NCI-H446 treated with DMSO at 0.1 percent for 48 hours (cell line): ENCODE measurements at regions not wholly inside any gene's neighbourhood (a gene's known extent, or its start where the extent isn't known, plus 50 kb on each side); places are given as distances from the start of the nearest gene placed in this dataset.
"Not testable (repeated sequence)": the region's sequence is repeated elsewhere in the genome, so short reads cannot be mapped to it uniquely, and the experiment has no call there.

Experiments
- DNase-seq: peaks from one replicate; lab custom pipeline; 2025; lab: John Stamatoyannopoulos, UW

DNA sequence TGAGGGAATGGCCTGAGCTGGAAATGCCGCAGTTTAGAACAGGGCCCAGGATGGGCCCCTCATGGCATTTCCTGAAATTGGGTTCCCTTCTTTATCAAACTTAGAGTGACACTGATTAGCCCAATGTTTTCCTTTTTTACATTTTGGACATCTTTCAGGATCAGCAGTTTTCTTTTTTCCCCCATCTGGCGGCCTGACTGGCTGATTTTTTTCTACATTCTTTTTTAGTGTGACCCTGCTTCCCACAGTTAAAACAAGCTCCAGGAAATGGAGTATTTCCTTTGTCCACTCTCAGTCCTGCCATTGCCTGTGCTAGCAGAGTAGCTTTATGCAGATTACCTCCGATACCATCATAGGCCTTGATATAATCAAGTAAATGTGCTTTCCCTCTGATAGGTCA is 185.8 kb upstream of the IGF1 start:
- not testable (repeated sequence) for DNase-seq

DNA sequence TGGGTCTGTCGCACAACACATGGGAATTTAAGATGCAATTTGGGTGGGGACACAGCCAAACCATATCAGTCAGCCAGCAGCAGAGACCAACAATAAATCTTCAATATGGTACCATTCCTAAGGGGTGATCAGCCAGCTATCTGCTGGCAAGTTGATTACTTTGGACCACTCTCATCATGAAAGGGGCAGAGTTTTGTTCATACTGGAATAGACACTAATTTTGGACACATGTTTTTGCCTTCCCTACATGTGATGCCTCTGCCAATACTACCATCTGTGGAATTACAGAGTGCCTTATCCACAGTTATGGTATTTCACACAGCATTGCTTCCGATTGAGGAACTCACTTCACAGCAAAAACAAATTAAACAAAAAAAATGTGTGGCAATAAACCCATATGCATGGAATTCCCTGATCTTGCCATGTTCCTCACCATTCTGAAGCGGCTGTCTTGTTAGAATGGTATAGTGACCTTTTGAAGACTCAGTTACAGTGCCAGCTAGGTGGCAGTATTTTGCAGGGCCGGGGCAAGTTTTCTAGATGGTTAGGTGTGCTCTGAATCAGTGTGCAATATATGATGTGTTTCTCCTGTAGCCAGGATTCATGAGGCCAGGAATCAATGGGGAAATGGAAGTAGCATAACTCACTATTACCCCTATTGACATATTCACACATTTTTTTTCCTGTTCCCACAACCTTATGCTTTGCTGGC is 179.0 kb upstream of the IGF1 start:
- DNase-seq = no peak

DNA sequence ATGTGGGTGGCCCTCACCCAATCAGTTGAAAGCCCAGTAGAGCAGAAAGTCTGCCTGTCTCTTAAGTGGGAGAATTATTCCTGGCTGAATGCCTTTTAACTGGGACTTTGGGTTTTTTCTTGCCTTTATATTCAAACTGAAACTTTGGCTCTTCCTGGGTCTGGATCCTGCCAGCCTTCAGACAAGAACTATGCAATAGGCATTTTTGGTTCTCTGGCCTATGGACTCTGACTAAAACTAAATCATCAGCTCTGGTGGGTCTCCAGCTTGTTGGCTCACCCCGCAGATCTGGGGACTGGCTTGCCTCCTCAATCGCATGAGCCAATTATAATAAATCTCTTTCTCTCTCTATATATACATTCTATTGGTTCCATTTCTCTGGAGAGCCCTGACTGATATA is 173.0 kb upstream of the IGF1 start:
- no peak for DNase-seq

DNA sequence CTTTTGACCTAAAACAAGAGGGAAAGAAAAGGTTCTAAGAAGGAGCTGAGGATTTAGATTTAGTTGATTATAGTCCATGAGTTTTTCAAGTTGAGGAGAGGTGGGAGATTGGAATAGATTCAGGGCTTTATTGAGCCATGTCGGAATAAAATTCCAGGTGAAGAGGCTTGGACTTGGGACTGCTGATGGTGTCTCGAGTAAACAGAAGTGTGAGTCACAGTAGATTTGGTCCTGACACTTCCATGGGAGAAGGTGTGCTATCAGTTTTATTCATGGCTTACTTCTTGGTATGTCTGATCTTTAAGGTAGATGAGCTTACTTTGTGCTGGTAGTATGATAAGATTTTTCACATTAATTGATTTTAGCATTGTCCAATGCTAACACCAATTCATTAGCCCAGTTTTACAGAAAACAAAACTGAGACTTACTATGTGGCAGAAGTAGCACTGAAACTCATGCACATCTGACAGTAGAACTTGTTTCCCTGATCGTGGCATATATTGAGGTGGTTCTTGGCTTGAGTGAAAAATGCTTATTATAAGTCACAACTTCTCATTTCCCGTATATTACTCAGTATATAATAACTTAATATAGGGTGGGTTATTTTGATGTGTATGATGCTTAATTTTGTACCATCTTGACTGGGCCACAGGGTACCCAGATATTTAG is 172.4 kb upstream of the IGF1 start:
- DNase-seq = no peak

DNA sequence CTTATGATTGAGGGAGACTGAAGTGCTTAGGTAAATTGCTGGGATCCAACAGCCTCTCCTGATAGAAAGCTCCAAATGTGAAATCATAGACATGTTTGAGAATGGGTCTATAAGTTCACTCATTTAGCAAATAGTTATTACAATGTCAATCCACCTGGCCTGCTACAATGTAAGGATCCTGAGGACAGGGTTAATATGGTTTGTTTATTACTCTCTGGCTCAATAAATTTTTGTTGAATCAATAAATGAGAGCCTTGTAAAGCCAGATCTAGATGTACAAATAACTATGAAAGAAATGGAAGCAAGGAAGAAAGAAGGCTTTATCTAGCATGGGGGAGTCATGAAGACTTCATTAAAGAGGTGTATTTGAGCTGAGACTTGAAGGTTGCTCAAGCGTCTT is 165.6 kb upstream of the IGF1 start:
- DNase-seq = no peak

DNA sequence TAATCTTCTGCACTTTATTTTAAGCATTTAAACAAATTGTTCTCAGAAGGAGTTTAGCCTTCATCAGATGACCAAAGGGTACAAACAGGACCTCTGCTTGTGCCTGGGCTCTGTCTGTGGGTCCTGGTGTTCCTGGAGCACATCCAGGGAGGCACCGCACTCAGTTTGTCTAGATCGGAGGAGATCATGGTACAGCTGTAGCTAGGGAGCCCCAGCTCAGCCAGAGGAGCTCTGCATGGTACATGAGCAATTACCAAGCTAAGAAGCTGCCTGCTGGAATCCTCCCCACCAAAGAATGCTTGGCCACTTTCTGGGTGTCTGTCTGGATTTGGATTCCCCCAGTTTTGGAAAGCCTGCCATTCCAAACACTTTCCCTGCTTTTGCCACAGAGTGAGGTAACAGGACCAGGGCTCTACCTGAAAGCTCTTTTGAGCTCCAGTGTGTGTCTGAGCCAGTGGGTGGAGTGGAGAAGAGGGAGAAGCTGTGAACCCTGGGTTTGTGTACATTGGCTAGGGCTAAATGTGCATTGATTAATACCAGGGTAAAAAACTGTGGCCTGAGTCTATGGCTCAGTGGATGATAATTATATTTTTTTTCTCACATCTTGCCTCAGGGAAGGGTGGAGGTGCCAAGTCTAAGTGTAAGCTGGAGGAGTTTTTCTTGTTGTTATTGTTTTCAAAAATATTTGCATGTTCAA is 163.7 kb upstream of the IGF1 start:
- DNase-seq = no peak

DNA sequence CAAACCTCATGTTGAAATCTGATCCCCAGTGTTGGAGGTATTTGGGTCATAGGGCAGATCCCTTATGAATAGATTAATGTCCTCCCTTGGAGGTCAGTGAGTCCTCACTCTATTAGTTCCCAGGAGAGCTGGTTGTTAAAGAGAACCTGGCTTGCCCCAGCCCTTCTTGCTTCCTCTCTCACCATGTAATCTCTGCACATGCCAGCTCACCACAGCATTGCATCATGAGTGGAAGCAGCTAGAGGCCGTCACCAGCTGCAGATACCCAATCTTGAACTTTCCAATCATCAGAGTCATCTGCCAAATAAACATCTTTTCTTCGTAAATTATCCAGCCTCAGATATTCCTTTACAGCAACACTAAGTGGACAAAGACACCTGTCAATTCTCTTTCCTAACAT is 161.8 kb upstream of the IGF1 start:
- no peak for DNase-seq

DNA sequence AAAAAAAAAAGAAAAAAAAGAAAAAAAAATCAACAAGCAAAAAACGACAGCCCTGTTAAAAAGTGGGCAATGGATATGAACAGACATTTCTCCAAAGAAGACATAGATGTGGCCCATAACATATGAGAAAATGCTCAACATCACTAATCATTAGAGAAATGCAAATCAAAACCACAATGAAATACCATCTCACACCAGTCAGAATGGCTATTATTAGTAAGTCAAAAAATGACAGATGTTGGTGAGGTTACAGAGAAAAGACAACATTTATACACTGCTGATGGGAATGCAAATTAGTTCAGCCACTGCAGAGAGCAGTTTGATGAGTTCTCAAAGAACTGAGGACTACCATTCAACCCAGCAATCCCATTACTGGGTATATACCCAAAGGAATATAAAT is 160.3 kb upstream of the IGF1 start:
- not testable (repeated sequence) for DNase-seq

DNA sequence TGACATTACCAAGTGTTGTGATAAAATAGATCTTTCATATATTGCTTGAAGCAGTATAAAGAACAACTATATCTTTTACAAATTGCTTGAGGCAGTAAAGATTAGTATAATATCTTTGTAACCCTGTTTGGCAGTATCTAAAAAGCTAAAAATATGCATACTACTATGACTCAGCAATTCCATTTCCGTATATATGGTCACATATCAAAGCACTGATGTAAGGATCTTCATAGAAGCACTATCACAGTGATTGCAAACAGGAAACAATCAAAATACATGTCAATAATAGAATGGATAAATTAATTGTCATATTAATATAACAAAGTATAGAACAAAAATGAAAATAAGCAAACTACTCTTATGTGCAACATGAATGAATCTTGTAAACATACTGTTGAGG is 158.4 kb upstream of the IGF1 start:
- no peak for DNase-seq

DNA sequence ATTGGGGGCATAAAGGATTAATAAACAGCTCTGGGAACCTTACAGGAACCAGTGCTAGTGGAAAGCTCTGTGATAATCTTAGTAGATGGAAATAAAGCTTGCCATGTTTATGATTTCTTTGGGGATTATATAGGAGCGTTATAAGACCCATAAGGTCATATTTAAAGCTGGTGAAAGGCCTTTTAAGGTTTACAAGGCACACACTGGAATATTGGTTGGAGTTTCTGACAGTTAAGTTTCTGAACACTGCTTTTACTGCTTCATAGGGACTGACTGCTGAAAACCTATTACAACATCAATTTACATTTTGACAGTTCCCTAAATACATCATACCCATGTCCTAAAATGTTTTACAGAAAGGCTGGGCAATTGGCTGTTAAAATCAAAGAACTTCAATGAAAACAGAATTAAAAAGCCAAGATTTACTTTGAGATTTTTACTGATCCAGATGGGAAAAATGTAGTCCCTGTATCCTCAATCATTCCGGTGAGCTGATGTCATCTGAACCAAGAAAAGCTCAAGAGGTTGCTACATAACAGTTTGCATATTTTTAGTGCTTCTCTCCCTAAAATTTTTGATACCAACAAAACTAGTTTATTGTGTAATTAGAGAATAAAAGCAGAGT is 153.7 kb upstream of the IGF1 start:
- no peak for DNase-seq

DNA sequence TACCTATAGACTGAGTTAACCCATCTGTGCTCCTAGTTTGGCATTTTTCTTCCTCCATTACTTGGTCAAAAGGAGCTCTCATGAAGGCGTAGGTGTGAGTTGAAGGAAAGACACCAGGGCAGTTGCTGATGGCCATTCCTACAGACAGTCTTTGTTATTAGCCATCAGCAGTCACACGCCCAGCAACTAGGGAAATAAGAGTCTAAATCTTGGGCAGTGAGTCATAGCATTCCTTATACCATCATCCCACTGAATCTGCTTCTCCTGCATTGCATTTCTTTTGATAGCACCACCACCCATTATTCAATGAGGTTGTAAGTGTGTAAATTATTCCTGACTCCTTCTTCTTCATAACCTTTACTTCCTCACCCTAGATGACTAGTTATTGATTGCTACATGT is 150.9 kb upstream of the IGF1 start:
- DNase-seq = no peak

DNA sequence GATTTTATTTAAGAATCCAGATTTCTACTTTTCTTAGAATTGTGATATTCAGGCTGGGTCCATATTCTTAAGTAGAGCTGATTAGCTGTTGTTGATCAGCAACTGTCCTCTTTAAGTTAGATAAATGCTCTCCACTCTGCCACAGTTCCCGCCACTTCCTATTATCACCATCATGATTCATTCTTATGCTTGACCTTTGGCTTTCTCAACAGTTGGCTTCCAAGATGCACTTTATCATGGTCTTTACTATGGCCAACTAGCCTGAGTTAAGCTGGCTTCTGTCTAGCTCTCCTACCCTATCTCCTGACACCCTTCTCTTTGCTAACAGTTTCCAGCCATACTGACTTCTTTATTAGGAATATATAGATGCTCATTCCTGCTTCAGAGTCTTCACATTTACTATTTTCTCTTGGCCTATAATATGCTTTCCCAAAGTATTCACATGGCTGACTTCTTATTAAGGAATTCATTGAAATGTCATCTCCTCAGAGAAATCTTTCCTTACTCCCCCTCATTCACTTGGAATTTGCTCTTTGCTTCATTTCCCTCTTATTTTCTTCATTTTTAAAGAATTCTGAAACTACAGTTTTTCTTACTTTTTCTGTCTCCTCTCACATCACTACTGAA is 149.0 kb upstream of the IGF1 start:
- no peak for DNase-seq

DNA sequence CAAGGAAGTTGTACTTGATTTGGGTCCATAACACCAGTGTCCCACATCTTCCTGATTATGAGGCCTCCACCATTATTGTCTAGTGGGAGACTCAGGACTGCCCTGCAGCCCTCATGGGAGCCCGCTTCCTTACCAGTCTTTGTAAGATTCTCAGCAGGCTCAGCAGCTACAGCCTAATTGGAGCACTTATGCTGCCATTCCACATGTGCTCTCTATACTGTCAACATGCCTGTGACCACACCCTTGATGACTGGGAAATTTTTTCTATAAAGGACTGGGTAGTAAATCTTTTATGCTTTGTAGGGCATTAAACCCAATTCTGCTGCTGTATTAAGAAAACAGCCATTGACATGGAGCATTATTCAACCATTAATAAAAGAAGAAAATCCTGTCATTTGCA is 145.5 kb upstream of the IGF1 start:
- no peak for DNase-seq

DNA sequence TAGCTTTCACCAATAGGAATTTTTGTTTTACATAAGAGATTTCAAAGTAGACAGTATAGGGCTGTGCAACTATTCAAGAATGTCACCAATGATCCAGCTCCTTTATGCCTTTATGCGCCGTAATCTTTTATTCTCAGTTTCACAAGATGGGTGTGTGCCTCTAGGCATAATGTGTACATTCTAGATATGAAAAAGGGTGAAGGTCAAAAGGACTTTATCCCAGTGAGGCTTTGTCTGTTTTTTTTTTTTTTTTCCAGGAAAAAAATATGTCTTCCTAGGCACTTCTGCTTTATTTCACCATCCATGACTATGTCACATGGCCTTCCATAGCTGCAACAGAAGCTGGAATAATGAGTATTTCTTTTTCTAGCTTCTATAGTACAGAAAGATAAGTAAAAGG is 142.3 kb upstream of the IGF1 start:
- DNase-seq = no peak

DNA sequence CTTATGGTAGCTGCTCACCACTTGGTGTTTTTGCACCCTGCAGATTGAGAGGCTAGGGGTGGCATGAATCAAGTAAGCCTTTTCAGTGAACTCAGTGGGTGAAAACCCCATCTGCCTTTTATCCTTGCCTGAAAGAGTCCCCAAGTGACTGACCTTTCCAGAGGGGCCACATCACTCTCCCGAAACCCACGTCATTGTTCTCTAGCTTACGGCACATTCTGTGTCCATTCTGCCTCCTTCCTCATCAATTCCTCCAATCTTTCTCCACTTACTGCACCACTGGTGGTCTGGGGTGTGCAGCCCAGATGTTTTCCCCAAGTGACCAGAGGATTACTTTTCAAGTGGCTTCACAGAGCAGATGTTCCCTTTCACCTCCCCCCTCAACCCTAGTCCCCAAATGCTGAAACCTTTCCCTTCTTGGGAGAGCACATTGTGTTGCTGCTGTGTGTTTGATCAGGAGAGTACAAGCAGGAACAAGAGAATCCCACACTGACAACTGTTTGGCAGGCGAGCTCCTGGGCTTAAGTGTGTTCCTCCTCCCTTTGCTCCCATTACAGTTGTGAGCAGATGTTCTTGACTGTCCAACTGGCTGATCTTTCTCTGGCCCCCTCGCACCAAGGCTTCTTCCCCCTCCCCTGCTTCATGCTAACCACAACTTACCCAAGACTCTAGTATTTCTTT is 138.0 kb upstream of the IGF1 start:
- no peak for DNase-seq

DNA sequence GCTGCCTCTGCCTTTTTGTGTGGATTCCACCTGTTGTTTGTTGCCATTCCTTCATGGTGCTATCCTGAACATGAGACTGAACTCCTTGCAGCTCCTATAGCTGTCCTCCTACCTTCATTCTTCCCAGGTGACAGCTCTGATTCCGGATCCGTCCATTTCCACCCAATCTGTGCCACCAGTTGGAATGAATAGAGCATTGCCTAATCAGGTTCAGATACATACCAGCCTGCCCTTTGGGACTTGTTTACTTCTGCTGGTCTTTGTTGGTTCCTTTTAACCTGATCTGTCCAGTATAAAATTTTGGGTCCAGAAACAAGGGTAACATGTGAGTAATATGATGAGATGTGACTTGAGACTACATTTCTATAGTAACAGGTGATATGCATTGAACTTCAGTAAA is 136.3 kb upstream of the IGF1 start:
- DNase-seq = no peak

DNA sequence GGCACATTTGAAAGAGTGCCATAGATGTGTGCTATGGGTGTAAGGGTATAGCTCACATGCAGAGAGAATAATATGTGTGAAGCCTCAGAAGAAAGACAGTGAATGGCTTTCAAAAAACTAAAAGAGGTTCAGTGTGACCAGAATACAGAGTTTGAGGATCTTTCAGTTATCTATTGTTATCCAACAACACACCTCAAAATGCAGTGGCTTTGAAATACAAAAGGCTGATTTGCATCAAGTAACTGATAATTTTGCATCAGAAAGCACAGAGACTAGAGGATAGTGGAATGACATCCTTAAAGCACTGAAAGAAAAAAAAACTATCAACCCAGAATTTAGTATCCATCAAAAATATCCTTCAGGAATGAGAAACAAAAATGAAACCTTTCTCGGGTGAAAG is 131.6 kb upstream of the IGF1 start:
- DNase-seq = no peak

DNA sequence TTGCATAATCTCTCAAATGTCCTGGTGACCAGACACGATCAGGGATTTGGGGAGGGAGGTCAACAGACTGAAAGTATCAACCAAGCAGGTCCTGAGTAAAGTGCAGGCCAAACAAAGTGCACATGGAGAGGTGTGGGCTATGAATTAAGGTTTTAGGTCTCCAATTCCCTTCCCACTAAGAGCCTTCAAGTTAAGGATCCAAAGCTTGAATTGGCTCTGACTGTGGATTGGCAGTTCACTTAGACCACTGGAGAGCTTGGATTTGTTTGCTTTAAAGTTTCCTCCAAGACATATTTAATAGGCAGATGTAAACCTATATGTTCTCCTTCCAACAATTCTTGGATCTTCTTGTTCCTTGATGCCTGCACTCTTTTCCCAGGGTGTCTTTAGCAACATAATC is 129.6 kb upstream of the IGF1 start:
- DNase-seq = no peak

DNA sequence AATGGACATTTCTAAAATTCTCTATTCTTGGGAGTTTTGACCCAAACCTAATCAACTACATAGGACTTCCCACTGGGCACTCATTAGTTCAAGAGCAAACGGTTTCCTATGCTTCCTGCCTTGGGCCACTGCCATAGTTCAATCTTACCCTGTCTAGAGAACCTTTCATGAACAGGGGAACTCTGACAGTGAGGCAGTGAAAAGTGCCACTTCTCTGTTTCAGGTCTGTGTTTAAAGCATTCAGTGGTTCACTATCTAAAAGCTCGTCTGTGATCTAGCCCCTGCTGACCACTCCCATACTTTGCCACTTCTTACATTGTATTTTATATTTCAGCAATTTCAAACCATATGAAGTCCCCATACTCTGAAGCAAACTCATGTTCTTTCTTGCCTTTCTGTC is 122.7 kb upstream of the IGF1 start:
- no peak for DNase-seq

DNA sequence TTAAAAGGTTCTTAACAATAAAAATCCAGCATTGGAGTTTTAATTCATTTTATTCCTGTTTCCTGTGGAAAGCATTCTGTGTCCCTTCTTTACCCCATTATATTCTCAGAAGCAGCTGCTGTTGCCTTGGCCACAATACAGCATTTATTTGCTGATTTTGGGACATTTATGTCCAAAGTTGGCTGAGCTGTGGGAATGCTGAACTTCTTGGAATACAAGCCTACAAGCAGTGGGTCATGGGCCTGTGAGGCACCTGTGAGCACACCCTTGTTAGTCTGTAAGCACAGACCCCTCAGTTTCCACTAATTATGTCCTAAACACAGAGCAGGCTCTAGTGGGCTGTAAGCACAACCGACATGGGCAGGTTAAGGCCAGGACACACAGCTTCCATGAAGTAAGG is 122.2 kb upstream of the IGF1 start:
- no peak for DNase-seq

DNA sequence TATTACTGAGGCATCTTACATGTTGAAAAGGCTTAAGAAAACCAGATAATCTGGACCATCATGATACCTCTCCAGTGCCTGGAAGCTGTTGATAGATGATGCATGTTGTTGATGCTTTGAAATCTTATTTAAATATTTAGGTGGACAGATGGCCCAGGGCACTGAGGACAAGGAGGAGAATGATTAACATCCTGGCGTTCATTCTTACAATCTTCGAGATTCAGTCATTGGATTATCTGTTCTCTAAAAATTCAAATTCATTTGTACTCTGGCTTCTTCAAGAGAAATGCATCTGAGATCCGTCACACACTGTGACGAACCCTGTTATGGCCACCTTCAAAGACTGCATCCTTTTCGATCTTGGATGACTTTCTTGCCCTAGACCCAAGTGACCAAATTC is 121.3 kb upstream of the IGF1 start:
- DNase-seq = no peak

DNA sequence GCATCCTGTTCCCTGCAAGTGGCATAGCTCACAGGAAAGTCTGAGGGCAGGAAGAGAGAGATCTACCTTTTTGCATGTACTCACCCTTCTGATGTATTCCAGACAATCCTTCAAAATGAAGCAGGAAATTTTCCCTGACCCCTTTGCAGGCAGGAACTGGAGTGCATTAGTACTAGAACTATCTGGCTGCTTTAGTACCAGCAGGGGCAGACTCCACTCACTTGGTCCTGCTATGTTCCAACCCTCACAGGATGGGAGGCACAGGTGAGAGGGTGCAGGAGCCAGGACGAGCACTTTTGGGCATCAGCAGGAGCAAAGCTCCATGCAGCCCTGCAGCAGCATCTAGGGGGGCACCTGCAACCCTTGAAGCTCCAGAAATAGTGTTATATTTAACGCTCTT is 116.3 kb upstream of the IGF1 start:
- no peak for DNase-seq
